Neural cell (in vitro differentiated cells): ENCODE measurements at regions not wholly inside any gene's neighbourhood (a gene's known extent, or its start where the extent isn't known, plus 50 kb on each side); places are given as distances from the start of the nearest gene placed in this dataset.

Source experiments
- CTCF ChIP-seq: fragments of 450-650 bp; IDR thresholded peaks from 2 replicates; pipeline ENCODE4 v1.5.1; 2014; ENCODE audit warnings: antibody characterized with exemption, mild to moderate bottlenecking, moderate library complexity; ENCODE audit not compliant: poor library complexity, severe bottlenecking
- MXI1 ChIP-seq: fragments of 450-650 bp; conservative IDR thresholded peaks from 2 replicates; pipeline ENCODE4 v1.6.1; 2014; ENCODE audit warnings: antibody characterized with exemption, mild to moderate bottlenecking; ENCODE audit not compliant: poor library complexity, severe bottlenecking
- SMC3 ChIP-seq: fragments of 450-650 bp; conservative IDR thresholded peaks from 2 replicates; pipeline ENCODE4 v1.6.1; 2014; ENCODE audit warnings: antibody characterized with exemption, mild to moderate bottlenecking, moderate library complexity; ENCODE audit not compliant: poor library complexity
- TAF1 ChIP-seq: IDR thresholded peaks from 2 replicates; pipeline ENCODE4 v1.6.1; 2012; ENCODE audit warnings: low read depth

- no peak for TF ChIP-seq TAF1
- no peak for TF ChIP-seq MXI1
- no peak for TF ChIP-seq CTCF
- TF ChIP-seq SMC3: no peak
These were observed 63.9 kb upstream of the SHB start for GRCh38 chr9:38132956-38133355.
